ENCODE measurements at regions not wholly inside any gene's neighbourhood (a gene's known extent, or its start where the extent isn't known, plus 50 kb on each side); places are given as distances from the start of the nearest gene placed in this dataset.

DNA sequence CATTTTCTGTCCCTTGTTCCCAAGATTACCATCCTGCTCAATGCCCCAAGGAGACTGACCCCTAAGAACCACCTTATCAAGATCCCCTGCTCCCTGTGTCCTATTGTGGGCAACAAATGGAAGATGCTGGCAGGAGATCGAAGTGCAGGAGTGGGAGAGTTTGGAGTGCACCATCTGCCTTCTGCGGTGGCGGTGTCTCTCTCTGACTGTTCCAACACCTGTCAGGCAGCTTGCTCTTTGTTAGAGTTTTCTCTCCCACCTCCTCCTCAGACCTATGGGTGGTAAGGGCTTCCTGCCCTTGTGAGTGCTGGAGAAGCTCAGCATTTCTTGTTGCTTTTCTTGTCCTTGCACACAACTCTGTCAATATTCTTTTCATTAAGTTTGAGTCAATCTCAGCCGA is 64.1 kb upstream of the SPHKAP start:
- intact Hi-C loops (cut with micrococcal nuclease; ENCODE audit: unreplicated experiment): no loop called here
- no peaks in the 10 kb centered on the region for H3K4me1 ChIP-seq (ENCODE audit: control insufficient read depth, insufficient read depth, low read length)
- no peak overlapping the region for H3K4me3 ChIP-seq (ENCODE audit: low read depth in 2 of 2, low read length in 2 of 2)
- no peaks in the 10 kb centered on the region for H3K9me3 ChIP-seq (ENCODE audit: control insufficient read depth, insufficient read depth, low read depth, low read length)
- no peak overlapping the region for H3K27ac ChIP-seq (ENCODE audit: low read length)
- ChIA-PET POLR2A (no interaction called here), CTCF (no interaction called here)
- H3K36me3 ChIP-seq (ENCODE audit: control insufficient read depth, insufficient read depth, low read length): no peaks in the 10 kb centered on the region
- DNase-seq (ENCODE audit: low read depth, low spot score) (no peak), ATAC-seq (no peak)
- in situ Hi-C loops (cut with HindIII; ENCODE audit: low pct_unique_long_range_greater_than_20kb, low sequenced_read_pairs): no loop called here
- no TSS peak for BruUV-seq (replicated peaks)
- no peaks in the 10 kb centered on the region for H3K27me3 ChIP-seq (ENCODE audit: control insufficient read depth, insufficient read depth, low read length)
- TF ChIP-seq, protein P1, sequence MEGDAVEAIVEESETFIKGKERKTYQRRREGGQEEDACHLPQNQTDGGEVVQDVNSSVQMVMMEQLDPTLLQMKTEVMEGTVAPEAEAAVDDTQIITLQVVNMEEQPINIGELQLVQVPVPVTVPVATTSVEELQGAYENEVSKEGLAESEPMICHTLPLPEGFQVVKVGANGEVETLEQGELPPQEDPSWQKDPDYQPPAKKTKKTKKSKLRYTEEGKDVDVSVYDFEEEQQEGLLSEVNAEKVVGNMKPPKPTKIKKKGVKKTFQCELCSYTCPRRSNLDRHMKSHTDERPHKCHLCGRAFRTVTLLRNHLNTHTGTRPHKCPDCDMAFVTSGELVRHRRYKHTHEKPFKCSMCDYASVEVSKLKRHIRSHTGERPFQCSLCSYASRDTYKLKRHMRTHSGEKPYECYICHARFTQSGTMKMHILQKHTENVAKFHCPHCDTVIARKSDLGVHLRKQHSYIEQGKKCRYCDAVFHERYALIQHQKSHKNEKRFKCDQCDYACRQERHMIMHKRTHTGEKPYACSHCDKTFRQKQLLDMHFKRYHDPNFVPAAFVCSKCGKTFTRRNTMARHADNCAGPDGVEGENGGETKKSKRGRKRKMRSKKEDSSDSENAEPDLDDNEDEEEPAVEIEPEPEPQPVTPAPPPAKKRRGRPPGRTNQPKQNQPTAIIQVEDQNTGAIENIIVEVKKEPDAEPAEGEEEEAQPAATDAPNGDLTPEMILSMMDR (IDR thresholded peaks at IDR 0.05): no peak
- TF ChIP-seq SIN3A (IDR thresholded peaks at IDR 0.05; ENCODE audit: borderline replicate concordance, insufficient read depth, low read depth, low read length): no peak
- TF ChIP-seq TCF7L2 (IDR thresholded peaks at IDR 0.05; ENCODE audit: low read depth, low read length): no peak
- TF ChIP-seq, protein P2, sequence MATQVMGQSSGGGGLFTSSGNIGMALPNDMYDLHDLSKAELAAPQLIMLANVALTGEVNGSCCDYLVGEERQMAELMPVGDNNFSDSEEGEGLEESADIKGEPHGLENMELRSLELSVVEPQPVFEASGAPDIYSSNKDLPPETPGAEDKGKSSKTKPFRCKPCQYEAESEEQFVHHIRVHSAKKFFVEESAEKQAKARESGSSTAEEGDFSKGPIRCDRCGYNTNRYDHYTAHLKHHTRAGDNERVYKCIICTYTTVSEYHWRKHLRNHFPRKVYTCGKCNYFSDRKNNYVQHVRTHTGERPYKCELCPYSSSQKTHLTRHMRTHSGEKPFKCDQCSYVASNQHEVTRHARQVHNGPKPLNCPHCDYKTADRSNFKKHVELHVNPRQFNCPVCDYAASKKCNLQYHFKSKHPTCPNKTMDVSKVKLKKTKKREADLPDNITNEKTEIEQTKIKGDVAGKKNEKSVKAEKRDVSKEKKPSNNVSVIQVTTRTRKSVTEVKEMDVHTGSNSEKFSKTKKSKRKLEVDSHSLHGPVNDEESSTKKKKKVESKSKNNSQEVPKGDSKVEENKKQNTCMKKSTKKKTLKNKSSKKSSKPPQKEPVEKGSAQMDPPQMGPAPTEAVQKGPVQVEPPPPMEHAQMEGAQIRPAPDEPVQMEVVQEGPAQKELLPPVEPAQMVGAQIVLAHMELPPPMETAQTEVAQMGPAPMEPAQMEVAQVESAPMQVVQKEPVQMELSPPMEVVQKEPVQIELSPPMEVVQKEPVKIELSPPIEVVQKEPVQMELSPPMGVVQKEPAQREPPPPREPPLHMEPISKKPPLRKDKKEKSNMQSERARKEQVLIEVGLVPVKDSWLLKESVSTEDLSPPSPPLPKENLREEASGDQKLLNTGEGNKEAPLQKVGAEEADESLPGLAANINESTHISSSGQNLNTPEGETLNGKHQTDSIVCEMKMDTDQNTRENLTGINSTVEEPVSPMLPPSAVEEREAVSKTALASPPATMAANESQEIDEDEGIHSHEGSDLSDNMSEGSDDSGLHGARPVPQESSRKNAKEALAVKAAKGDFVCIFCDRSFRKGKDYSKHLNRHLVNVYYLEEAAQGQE (IDR thresholded peaks at IDR 0.05; ENCODE audit: insufficient read depth in 1 of 2, low read depth in 2 of 2, low read length in 1 of 2): no peak
- no peak for TF ChIP-seq POLR2AphosphoS5 (IDR thresholded peaks at IDR 0.05; ENCODE audit: low read depth, low read length)

DNA sequence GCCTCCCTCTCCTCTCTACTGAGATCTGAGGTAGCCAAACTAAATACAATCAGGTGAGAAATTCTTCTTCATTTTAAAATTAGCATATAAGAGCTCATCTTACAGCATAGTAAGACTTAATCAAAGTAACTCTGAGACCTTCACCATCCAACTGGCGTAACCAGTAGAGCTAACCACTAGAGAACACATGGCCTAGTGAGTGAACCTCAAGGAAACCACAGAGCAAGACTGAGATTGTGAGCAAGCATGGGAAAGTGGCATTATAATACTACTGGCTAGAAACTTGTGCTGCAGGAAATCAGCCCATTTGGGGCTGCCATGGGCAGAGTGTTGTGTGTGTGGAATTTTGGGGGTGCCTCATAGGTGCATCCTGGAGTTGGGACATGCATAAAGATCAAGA is 61.1 kb upstream of the SPHKAP start:
- POLR2A ChIA-PET: no interaction called here
- Histone ChIP-seq H3K27ac (ENCODE audit: low read length) (no peak overlapping the region), H3K36me3 (ENCODE audit: control insufficient read depth, insufficient read depth, low read length) (no peaks in the 10 kb centered on the region), H3K4me3 (ENCODE audit: low read depth in 2 of 2, low read length in 2 of 2) (no peak overlapping the region), H3K4me1 (ENCODE audit: control insufficient read depth, insufficient read depth, low read length) (no peaks in the 10 kb centered on the region), H3K27me3 (ENCODE audit: control insufficient read depth, insufficient read depth, low read length) (no peaks in the 10 kb centered on the region), H3K9me3 (ENCODE audit: control insufficient read depth, insufficient read depth, low read depth, low read length) (no peaks in the 10 kb centered on the region)
- no peak for DNase-seq (ENCODE audit: low read depth, low spot score)
- TF ChIP-seq, protein P1 (IDR thresholded peaks at IDR 0.05): no peak
- TF ChIP-seq POLR2AphosphoS5 (IDR thresholded peaks at IDR 0.05; ENCODE audit: low read depth, low read length): no peak
- TF ChIP-seq, protein P2 (IDR thresholded peaks at IDR 0.05; ENCODE audit: insufficient read depth in 1 of 2, low read depth in 2 of 2, low read length in 1 of 2): no peak
- TF ChIP-seq SIN3A (IDR thresholded peaks at IDR 0.05; ENCODE audit: borderline replicate concordance, insufficient read depth, low read depth, low read length): no peak
- TF ChIP-seq TCF7L2 (IDR thresholded peaks at IDR 0.05; ENCODE audit: low read depth, low read length): no peak
- no peak for ATAC-seq
- BruUV-seq (replicated peaks): no TSS peak
- CTCF ChIA-PET: no interaction called here
- in situ Hi-C loops (cut with HindIII; ENCODE audit: low pct_unique_long_range_greater_than_20kb, low sequenced_read_pairs): no loop called here
- intact Hi-C loops (cut with micrococcal nuclease; ENCODE audit: unreplicated experiment): no loop called here

Data from Panc1 (cell line).